DOHH2 (cell line): ENCODE measurements at regions not wholly inside any gene's neighbourhood (a gene's known extent, or its start where the extent isn't known, plus 50 kb on each side); places are given as distances from the start of the nearest gene placed in this dataset.

Source experiments
- CTCF ChIP-seq: fragments of 200-600 bp; sonication (generic); IDR thresholded peaks from one replicate; pipeline ENCODE4 v1.5.1; 2014; ENCODE audit warnings: antibody characterized with exemption, mild to moderate bottlenecking, low read depth, low read length; ENCODE audit not compliant: poor library complexity, severe bottlenecking
- EZH2phosphoT487 ChIP-seq: fragments of 200-600 bp; sonication (generic); IDR thresholded peaks from 2 replicates; pipeline ENCODE4 v1.6.1; 2017; ENCODE audit warnings: borderline replicate concordance, mild to moderate bottlenecking, antibody characterized with exemption, low read length, moderate library complexity, mixed read lengths

GRCh38 chr4:100103671-100104070 lies 86.6 kb downstream of the DDIT4L start:
- TF ChIP-seq CTCF (no peak), EZH2phosphoT487 (no peak)
